H54 (cell line): ENCODE measurements at regions not wholly inside any gene's neighbourhood (a gene's known extent, or its start where the extent isn't known, plus 50 kb on each side); places are given as distances from the start of the nearest gene placed in this dataset.

Source experiments
- DNase-seq: peaks from one replicate; pipeline ENCODE4 v3.0.0; 2011; ENCODE audit warnings: low spot score, mixed read lengths; ENCODE audit not compliant: insufficient read length
- FAIRE-seq: peaks from 3 replicates; lab custom pipeline; 2011; peaks lifted over from hg19 to GRCh38; lab: Jason Lieb, UNC
- POLR2A ChIP-seq: IDR thresholded peaks from 2 replicates; pipeline ENCODE4 v1.6.1; 2011; ENCODE audit warnings: low read depth, mild to moderate bottlenecking, low read length

GRCh38 chr14:104442631-104443390 is 136.8 kb upstream of the C14orf180 start:
- TF ChIP-seq POLR2A = no peak
- no peak for FAIRE-seq
- no peak for DNase-seq

DNA sequence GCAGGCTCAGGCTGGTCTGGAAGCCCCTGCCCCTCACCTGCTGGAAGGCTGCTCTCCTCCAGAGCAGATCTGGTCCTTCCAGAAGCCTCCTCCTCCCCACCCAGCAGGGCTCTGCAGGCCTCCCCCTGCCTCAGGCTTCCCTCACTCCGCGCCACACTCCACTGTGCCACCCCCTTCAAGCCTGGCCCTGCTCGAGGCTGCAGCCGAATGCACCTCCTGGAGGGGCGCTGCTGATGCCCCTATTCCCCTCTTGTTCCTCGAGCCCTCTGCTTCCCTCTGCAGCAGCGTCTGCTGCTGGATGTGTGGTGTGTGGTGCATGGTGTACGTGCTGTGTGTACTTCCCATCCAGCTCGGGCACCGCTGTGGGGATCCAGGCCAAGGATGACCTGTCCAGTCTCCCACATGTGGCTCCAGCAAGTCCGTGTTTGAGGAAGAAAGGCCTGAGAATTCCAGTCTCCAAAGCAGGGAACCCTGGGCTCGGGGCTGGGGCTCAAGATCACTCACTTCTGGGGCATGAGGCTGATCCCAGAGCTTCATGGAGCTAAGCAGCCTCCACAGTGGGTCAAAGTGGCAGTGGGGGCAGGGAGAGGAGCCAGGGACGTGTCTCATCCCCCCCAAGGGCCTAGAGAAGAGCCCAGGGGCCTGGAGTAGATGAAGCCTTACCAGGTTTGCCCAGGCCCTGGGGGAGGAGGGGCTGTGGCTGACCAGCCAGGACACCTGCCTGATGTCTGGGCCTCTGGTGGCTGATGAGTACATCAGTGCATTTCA is 136.0 kb upstream of the C14orf180 start:
- DNase-seq (no peak), FAIRE-seq (no peak)
- no peak for TF ChIP-seq POLR2A

DNA sequence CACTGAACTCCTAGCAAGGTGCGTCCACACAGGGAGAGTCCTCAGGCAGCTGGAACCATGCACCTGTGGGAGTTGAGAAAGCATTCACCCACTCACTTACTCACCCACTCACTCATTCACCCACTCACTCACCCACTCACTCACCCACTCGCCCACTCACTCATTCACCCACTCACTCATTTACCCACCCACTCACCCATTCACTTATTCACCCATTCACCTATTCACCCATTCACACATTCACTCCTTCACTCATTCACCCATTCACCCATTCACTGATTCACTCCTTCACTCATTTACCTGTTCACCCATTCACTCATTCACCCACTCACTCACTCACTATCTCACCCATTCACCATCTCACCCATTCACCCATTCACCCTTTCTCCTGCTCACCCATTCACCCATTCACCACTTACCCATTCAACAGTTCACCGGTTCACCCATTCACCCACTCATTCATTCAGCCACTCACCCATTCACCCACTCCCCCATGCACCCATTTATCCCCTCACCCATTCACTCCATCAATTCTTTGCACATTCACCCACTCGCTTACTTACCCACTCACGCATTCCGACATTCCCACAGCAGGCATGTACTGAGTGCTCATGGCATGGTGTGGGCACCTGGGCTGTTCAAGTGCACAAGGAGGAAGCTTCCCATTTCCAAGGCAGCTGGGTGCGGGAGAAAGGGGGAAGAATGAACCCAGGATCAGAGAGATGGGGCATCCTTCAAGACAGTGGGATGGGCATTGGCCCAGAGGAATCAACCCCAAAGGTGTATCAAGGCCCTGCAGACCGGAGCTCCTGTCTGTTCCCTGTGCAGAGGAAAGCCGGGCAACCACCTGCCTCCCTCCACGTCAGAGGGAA is 135.2 kb upstream of the C14orf180 start:
- DNase-seq (no peak), FAIRE-seq (no peak)
- TF ChIP-seq POLR2A = no peak

GRCh38 chr14:104445086-104445485 is 134.5 kb upstream of the C14orf180 start:
- FAIRE-seq (no peak), DNase-seq (no peak)
- no peak for TF ChIP-seq POLR2A

DNA sequence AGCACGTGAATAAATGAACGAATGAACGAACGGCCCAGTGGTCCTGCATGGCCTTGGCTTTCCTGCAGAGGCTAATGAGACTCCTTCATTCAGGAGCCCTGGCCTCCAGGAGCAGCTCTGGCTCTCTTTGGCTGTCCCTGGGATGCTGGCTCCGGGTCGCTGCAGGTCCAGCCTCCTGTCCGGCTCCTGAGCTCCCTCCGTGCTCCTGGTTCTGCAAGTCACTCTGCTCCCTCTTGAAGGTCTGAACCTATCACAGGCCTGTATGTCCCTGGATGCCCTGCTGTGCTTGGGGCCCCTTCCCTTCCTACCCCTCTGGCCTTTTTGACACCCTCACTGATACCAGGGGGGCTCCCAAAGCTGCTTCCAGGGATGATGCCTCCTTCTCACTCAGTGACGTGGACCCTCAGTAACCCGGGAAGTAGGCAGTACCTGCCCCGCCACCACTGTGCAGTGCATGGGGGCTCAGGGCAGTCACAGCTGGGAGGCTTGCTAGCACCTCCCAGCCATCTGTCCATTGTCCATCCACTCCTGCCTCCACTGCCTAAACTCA is 133.7 kb upstream of the C14orf180 start:
- no peak for TF ChIP-seq POLR2A
- FAIRE-seq (no peak), DNase-seq (no peak)

GRCh38 chr14:104446611-104447010 is 133.0 kb upstream of the C14orf180 start:
- FAIRE-seq (no peak), DNase-seq (no peak)
- no peak for TF ChIP-seq POLR2A

GRCh38 chr14:104447750-104448149 is 131.8 kb upstream of the C14orf180 start:
- TF ChIP-seq POLR2A = no peak
- FAIRE-seq = no peak
- DNase-seq = no peak

DNA sequence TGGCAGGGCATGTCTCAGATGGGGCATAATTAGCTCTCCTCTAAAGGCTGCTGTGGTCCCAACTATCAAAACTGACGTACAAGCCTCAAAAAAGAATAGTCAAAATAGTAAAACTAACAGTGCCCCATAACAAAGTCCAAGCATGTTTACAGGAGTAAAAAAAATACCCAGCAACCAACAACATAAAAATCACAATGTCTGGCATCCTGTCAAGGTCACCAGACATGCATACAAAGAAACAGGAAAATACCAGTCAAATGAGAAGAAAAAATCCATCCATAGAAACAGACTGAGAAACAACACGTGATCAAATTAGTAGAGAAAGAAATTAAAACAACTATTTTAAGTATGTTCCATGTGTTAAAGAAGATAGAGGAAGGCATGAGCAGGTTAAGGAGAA is 131.2 kb upstream of the C14orf180 start:
- FAIRE-seq = no peak
- TF ChIP-seq POLR2A = no peak
- no peak for DNase-seq

DNA sequence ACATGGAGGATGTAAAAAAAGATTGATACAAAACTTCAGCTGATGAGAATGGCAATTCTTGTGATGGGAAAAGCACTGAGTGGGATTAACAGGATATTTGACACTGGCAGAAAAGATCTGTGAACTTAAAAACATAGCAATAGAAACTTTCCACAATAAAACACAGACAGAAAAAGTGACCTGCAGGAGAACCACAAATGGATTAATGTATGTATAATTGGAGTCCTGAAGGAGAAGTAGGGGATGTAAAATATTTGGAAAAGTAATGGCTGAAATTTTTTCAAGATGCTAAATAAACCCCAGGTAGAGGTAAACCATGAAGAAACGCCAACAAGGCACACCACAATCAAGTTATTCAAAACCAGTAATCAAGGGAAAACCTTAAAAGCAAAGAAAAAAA is 130.8 kb upstream of the C14orf180 start:
- FAIRE-seq (no peak), DNase-seq (no peak)
- no peak for TF ChIP-seq POLR2A

GRCh38 chr14:104450811-104451401 is 128.7 kb upstream of the C14orf180 start:
- no peak for FAIRE-seq
- no peak for DNase-seq
- TF ChIP-seq POLR2A = no peak

DNA sequence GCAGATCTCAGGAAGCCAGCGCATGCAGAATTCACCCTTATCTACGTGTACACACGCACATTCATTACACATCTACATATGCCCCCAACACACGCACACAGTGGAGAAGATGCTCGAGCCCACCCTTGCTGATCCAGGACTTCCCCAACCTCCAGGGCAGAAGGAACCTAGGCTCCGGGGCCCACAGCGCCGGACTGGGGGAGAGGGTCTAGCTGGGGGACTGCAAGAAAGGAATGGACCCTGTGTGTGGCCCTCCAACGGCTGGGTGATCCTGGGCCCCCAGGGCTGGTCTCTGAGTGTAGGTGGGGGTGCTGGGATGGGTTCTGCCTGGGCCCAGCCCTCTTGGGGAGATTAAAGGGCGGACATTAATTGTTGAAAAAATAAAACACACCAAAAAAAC is 128.1 kb upstream of the C14orf180 start:
- no peak for TF ChIP-seq POLR2A
- FAIRE-seq (no peak), DNase-seq (no peak)

DNA sequence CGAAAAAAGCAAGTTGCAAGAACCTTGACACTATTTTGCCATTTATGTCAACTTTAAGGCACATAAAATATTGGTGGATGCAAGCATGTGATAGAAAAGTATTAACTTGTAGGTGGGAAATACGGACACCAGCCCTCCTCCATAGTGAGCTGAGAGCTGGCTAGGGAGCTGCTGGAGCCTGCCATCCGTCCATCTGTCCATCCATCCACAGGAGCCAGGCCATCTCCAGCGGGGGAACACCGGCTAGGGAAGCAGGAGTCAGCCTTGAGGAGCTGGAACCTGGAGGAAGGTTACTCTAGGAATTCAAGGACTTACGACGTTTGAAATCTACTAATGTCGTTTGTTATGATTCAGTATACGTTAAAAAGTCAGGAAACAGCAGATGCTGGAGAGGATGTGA is 120.7 kb upstream of the C14orf180 start:
- no peak for FAIRE-seq
- DNase-seq = no peak
- TF ChIP-seq POLR2A = no peak
